Mesendoderm (in vitro differentiated cells): ENCODE measurements at regions not wholly inside any gene's neighbourhood (a gene's known extent, or its start where the extent isn't known, plus 50 kb on each side); places are given as distances from the start of the nearest gene placed in this dataset.
A peak's percentile ranks its signal among the peaks of the same experiment; 100 is the strongest.

Source experiments
- DNase-seq: peaks from one replicate; pipeline ENCODE4 v3.0.0; 2013
- H2AK5ac ChIP-seq: 2 replicates; pipeline ENCODE4 v1.6.1; 2013; ENCODE audit warnings: low read length, inconsistent platforms
- H2BK120ac ChIP-seq: 2 replicates; pipeline ENCODE4 v1.6.1; 2013; ENCODE audit warnings: low read depth, mild to moderate bottlenecking, low read length, moderate library complexity, mixed read lengths
- H2BK15ac ChIP-seq: replicated peaks from 2 replicates; pipeline ENCODE4 v1.6.1; 2013; ENCODE audit warnings: low read depth, mild to moderate bottlenecking, moderate library complexity
- H2BK5ac ChIP-seq: 2 replicates; pipeline ENCODE4 v1.6.1; 2013; ENCODE audit warnings: low read length, inconsistent platforms
- H3K18ac ChIP-seq: 2 replicates; pipeline ENCODE4 v1.6.1; 2013; ENCODE audit warnings: mild to moderate bottlenecking, low read length, mixed read lengths
- H3K23ac ChIP-seq: one replicate; pipeline ENCODE4 v1.6.1; 2013; ENCODE audit warnings: low read length
- H3K27ac ChIP-seq: 2 replicates; pipeline ENCODE4 v1.5.1; 2013; ENCODE audit warnings: low read depth, mild to moderate bottlenecking, inconsistent platforms, low read length, moderate library complexity
- H3K27me3 ChIP-seq: 2 replicates; pipeline ENCODE4 v1.6.1; 2013; ENCODE audit warnings: low read length, control low read depth, mild to moderate bottlenecking, inconsistent platforms; ENCODE audit not compliant: insufficient read depth, poor library complexity
- H3K36me3 ChIP-seq: 2 replicates; pipeline ENCODE4 v1.6.1; 2013; ENCODE audit warnings: low read length, inconsistent platforms; ENCODE audit not compliant: control insufficient read depth, insufficient read depth
- H3K4ac ChIP-seq: one replicate; pipeline ENCODE4 v1.6.1; 2013; ENCODE audit warnings: low read depth, mild to moderate bottlenecking, low read length, moderate library complexity
- H3K4me1 ChIP-seq: 2 replicates; pipeline ENCODE4 v1.6.1; 2013; ENCODE audit warnings: low read depth, low read length, inconsistent platforms; ENCODE audit not compliant: control insufficient read depth
- H3K4me2 ChIP-seq: 2 replicates; pipeline ENCODE4 v1.6.1; 2013; ENCODE audit warnings: low read length
- H3K4me3 ChIP-seq: 2 replicates; pipeline ENCODE4 v1.5.1; 2013; ENCODE audit warnings: mild to moderate bottlenecking, low read length
- H3K56ac ChIP-seq: one replicate; pipeline ENCODE4 v1.6.1; 2013; ENCODE audit warnings: low read length
- H3K79me1 ChIP-seq: 2 replicates; pipeline ENCODE4 v1.6.1; 2013; ENCODE audit warnings: low read length, inconsistent platforms
- H3K79me2 ChIP-seq: 2 replicates; pipeline ENCODE4 v1.6.1; 2013; ENCODE audit warnings: mild to moderate bottlenecking, low read length; ENCODE audit not compliant: control insufficient read depth, insufficient read depth
- H3K9ac ChIP-seq: 2 replicates; pipeline ENCODE4 v1.6.1; 2013; ENCODE audit warnings: low read length, inconsistent platforms
- H4K5ac ChIP-seq: one replicate; pipeline ENCODE4 v1.6.1; 2013; ENCODE audit warnings: low read length
- H4K8ac ChIP-seq: one replicate; pipeline ENCODE4 v1.6.1; 2013; ENCODE audit warnings: low read depth, mild to moderate bottlenecking, control low read depth, low read length, moderate library complexity
- WGBS: extraction: QIAGEN DNeasy Blood & Tissue Kit; methylation state at CpG from one replicate; pipeline ENCODE4 v1.1.7; 2013; ENCODE audit warnings: low lambda C conversion rate, missing lambda C conversion rate; ENCODE audit not compliant: insufficient coverage; ENCODE audit errors: extremely low coverage; 5-methylcytosine and 5-hydroxymethylcytosine counted together

DNA sequence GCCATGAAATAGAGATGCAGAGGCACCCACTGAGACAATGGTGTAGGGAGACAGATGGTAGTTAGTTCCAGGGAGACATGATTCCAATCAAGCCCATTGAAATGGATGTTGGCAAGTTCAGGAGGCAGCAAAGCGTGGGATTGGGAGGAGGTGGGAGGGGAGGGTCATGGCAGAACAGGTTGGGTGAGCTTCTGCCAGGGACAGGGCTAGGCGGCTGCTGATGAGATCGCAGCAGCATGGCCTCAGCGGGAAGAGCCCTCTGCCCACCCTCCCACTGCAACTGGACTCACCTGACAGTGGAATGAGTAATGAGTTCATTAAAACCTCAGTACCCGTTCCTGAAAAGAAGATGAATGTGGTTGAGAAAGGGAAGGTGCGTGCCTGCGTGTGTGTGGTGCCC is 418.2 kb downstream of the CDK5RAP2 start:
- Histone ChIP-seq H3K27me3 (no peaks in the 10 kb centered on the region), H2BK5ac (no peak overlapping the region), H3K23ac (no peak overlapping the region), H4K5ac (no peak overlapping the region), H2BK15ac (no peak overlapping the region), H3K9ac (no peak overlapping the region), H3K27ac (no peak overlapping the region), H3K56ac (no peak overlapping the region), H3K79me1 (no peaks in the 10 kb centered on the region), H3K18ac (no peak overlapping the region), H4K8ac (no peak overlapping the region), H3K4me3 (no peak overlapping the region), H3K36me3 (no peaks in the 10 kb centered on the region), H3K4me2 (no peak overlapping the region), H3K4me1 (no peaks in the 10 kb centered on the region), H2BK120ac (no peak overlapping the region), H3K79me2 (no peaks in the 10 kb centered on the region), H2AK5ac (no peak overlapping the region), H3K4ac (no peak overlapping the region)
- DNase-seq, result no peak
- WGBS, result no CpG with 5 or more reads among the region's 7 CpGs

DNA sequence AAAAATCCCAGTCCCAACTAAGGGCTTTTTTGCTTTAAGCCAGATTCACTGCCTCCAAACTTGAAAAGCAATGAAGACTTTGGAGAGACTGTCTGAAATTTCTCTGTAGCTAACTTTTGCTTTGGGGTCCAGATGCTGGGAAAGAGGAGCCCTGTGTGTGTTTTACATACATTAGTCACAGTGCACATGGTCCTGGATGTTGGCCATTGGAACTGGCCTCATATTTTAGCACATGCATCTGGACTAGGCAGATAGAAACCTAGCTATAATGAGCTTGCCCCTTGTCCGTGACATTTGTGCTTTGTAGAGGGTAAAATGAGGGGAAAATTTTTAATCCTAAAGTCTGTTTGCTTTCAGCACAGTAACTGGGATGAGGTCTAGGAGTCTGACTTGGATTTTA is 421.7 kb downstream of the CDK5RAP2 start:
- no peak overlapping the region for H3K18ac ChIP-seq
- H3K4me2 ChIP-seq, result no peak overlapping the region
- no peaks in the 10 kb centered on the region for H3K27me3 ChIP-seq
- DNase-seq, result no peak
- H3K4me3 ChIP-seq, result no peak overlapping the region
- H2BK5ac ChIP-seq, result no peak overlapping the region
- no peaks in the 10 kb centered on the region for H3K36me3 ChIP-seq
- H3K79me1 ChIP-seq, result no peaks in the 10 kb centered on the region
- no peak overlapping the region for H3K4ac ChIP-seq
- no peaks in the 10 kb centered on the region for H3K79me2 ChIP-seq
- no peak overlapping the region for H2AK5ac ChIP-seq
- no peak overlapping the region for H3K23ac ChIP-seq
- no peak overlapping the region for H3K56ac ChIP-seq
- no CpG with 5 or more reads among the region's 1 CpG for WGBS
- H4K8ac ChIP-seq, result no peak overlapping the region
- H4K5ac ChIP-seq, result no peak overlapping the region
- H2BK120ac ChIP-seq, result no peak overlapping the region
- no peak overlapping the region for H3K9ac ChIP-seq
- no peak overlapping the region for H3K27ac ChIP-seq
- H2BK15ac ChIP-seq, result no peak overlapping the region
- no peaks in the 10 kb centered on the region for H3K4me1 ChIP-seq

DNA sequence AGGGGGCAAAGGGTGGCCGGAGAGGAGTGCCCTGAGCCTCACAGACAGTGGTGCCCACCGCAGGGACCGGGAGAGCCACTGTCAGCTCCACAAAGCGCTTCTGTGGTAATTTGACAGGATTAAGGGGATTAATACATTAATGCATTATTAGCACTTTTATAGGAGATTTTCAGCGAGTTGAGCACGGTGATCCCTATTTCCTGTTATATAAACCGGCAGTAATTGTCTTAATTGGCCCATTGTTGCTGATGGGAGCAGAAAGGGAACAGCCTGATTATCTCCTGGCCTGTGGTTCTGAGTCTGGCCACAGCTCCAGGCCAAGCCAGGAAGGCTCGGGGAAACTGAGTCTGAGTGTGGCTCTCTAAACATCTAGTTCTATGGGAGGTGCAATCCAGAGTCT is 423.6 kb downstream of the CDK5RAP2 start:
- Histone ChIP-seq H2AK5ac (no peak overlapping the region), H3K79me2 (no peaks in the 10 kb centered on the region), H3K27ac (no peak overlapping the region), H3K4ac (no peak overlapping the region), H3K4me1 (no peaks in the 10 kb centered on the region), H2BK120ac (no peak overlapping the region), H3K79me1 (no peaks in the 10 kb centered on the region), H3K36me3 (no peaks in the 10 kb centered on the region), H3K4me3 (no peak overlapping the region), H4K5ac (no peak overlapping the region), H3K4me2 (no peak overlapping the region), H3K27me3 (no peaks in the 10 kb centered on the region), H3K18ac (no peak overlapping the region), H3K56ac (no peak overlapping the region), H3K9ac (no peak overlapping the region), H3K23ac (no peak overlapping the region), H2BK5ac (no peak overlapping the region), H4K8ac (no peak overlapping the region), H2BK15ac (no peak overlapping the region)
- no peak for DNase-seq
- WGBS, result no CpG with 5 or more reads among the region's 8 CpGs

DNA sequence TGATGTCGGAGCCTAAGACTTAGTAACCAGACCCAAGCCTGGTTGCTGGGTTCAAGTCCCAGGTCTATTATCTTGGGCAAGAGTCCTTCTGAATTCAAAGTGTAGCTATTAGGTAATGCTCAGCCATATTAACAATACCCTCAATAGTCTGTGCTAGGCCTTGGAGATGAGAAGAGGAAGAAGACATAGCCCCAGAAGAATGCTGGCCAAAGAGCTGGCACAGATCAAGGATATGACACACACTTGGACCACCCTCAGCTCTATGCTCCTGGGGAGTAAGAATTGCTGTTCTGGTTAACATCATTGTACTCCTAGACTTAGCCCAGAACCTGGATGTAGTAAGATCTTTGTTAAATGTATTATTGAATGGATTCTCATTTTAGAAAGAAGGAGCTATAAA is 426.7 kb downstream of the CDK5RAP2 start:
- Histone ChIP-seq H3K23ac (no peak overlapping the region), H2BK5ac (no peak overlapping the region), H3K4me2 (no peak overlapping the region), H4K8ac (no peak overlapping the region), H2AK5ac (no peak overlapping the region), H3K18ac (no peak overlapping the region), H3K4ac (no peak overlapping the region), H3K27me3 (no peaks in the 10 kb centered on the region), H3K4me3 (no peak overlapping the region), H3K4me1 (no peaks in the 10 kb centered on the region), H3K9ac (no peak overlapping the region), H3K27ac (no peak overlapping the region), H2BK15ac (no peak overlapping the region), H2BK120ac (no peak overlapping the region), H3K79me2 (no peaks in the 10 kb centered on the region), H3K56ac (no peak overlapping the region), H3K36me3 (no peaks in the 10 kb centered on the region), H4K5ac (no peak overlapping the region), H3K79me1 (no peaks in the 10 kb centered on the region)
- DNase-seq, result no peak
- WGBS, result no CpG with 5 or more reads among the region's 1 CpG

DNA sequence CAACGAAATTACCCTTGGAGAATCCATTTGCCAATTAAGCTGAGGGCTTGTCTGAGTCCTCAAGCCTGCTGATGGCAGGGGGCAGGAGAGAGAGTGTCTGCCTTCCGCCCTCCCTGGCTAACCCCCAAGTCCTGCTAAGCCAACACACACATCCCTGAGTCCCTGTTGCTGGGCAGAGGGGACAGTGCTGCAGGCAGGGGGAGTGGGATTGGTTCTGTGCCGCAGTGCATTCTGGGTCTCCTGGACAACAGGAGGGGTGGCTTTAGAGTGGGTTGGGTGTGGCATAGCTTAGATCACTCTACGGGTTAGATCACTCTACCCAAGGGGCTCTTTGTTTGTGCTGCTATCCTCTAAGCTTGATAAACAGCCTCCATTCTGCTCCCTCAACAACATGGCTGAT is 427.7 kb downstream of the CDK5RAP2 start:
- Histone ChIP-seq H4K5ac (peak overlapping the region; percentile 33), H3K4me2 (no peak overlapping the region), H3K56ac (no peak overlapping the region), H3K4me1 (no peaks in the 10 kb centered on the region), H3K27ac (no peak overlapping the region), H3K27me3 (no peaks in the 10 kb centered on the region), H3K36me3 (no peaks in the 10 kb centered on the region), H3K18ac (no peak overlapping the region), H2BK15ac (no peak overlapping the region), H3K79me1 (no peaks in the 10 kb centered on the region), H2BK5ac (no peak overlapping the region), H3K79me2 (no peaks in the 10 kb centered on the region), H4K8ac (no peak overlapping the region), H3K23ac (no peak overlapping the region), H3K4ac (no peak overlapping the region), H2AK5ac (no peak overlapping the region), H3K4me3 (no peak overlapping the region), H3K9ac (no peak overlapping the region), H2BK120ac (no peak overlapping the region)
- WGBS, result no CpG with 5 or more reads among the region's 4 CpGs
- DNase-seq, result peak; percentile 87

DNA sequence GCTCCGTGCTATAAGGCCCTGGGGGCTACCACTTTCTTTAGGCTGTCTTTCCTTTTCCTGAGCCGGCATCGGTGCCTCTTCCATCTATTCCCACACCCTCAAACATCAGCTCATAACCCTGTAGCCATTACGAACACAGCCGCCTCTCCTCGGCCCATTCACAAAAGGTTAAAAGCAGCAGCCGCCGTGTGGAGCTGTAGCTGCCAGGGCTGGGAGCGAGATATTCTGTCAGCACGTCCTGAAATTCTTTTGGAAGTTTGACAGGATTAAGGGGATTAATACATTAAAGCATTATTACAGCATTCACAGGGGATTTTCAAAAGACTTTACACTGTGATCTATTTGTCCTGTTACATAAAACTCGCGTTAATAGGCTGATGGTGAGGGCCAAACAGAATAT is 428.2 kb downstream of the CDK5RAP2 start:
- no peaks in the 10 kb centered on the region for H3K36me3 ChIP-seq
- no peak overlapping the region for H3K9ac ChIP-seq
- H4K8ac ChIP-seq, result no peak overlapping the region
- H3K18ac ChIP-seq, result no peak overlapping the region
- no peak overlapping the region for H2BK5ac ChIP-seq
- WGBS, result no CpG with 5 or more reads among the region's 12 CpGs
- no peaks in the 10 kb centered on the region for H3K4me1 ChIP-seq
- no peak overlapping the region for H2BK120ac ChIP-seq
- no peak for DNase-seq
- H2AK5ac ChIP-seq, result no peak overlapping the region
- H3K79me2 ChIP-seq, result no peaks in the 10 kb centered on the region
- H3K27ac ChIP-seq, result no peak overlapping the region
- no peaks in the 10 kb centered on the region for H3K27me3 ChIP-seq
- H2BK15ac ChIP-seq, result no peak overlapping the region
- no peak overlapping the region for H3K56ac ChIP-seq
- H3K4me2 ChIP-seq, result no peak overlapping the region
- no peak overlapping the region for H3K4me3 ChIP-seq
- no peak overlapping the region for H3K4ac ChIP-seq
- no peak overlapping the region for H4K5ac ChIP-seq
- no peaks in the 10 kb centered on the region for H3K79me1 ChIP-seq
- no peak overlapping the region for H3K23ac ChIP-seq
